Body of pancreas (tissue), 4 donors: ENCODE measurements at regions not wholly inside any gene's neighbourhood (a gene's known extent, or its start where the extent isn't known, plus 50 kb on each side); places are given as distances from the start of the nearest gene placed in this dataset.

ENCODE experiments used
- ATAC-seq: fragments of 150-250 bp; one replicate; pipeline ENCODE4 v1.9.1; 2016
- DNase-seq, 4 donors: peaks; one replicate each; pipeline ENCODE4 v3.0.0-alpha.2; 2019
- H3K27ac ChIP-seq, 4 donors: fragments of 200-600 bp; sonication (generic); 1 replicate in 3 of 4; 2 replicates in 1 of 4; pipeline versions ENCODE4 v1.5.1 to v1.6.1; 2016 to 2019; ENCODE audit warnings: mild to moderate bottlenecking in 1 of 4, mixed read lengths in 1 of 4, moderate library complexity in 1 of 4
- H3K27me3 ChIP-seq, 2 donors: fragments of 200-600 bp; sonication (generic); one replicate each; pipeline ENCODE4 v1.6.0; 2016; ENCODE audit warnings: mild to moderate bottlenecking in 1 of 2
- H3K36me3 ChIP-seq, 2 donors: fragments of 200-600 bp; sonication (generic); replicated peaks in 1 of 2; 2 replicates each; pipeline ENCODE4 v1.5.1; 2016; ENCODE audit warnings: low read depth in 2 of 2; ENCODE audit not compliant: insufficient read depth in 1 of 2
- H3K4me1 ChIP-seq: fragments of 200-600 bp; sonication (generic); one replicate; pipeline ENCODE4 v1.6.0; 2016
- H3K4me3 ChIP-seq, 2 donors: fragments of 200-600 bp; sonication (generic); 1 replicate in 1 of 2; 2 replicates in 1 of 2; pipeline ENCODE4 v1.5.1; 2016 to 2019
- H3K9me3 ChIP-seq, 3 donors: fragments of 200-600 bp; sonication (generic); 1 replicate in 2 of 3; 2 replicates in 1 of 3; pipeline ENCODE4 v1.5.1; 2016
- CTCF ChIP-seq, 7 experiments: fragments of 450-650 bp in 4 of 7; fragments of 200-600 bp in 3 of 7; sonication (generic) in 3 of 7; IDR thresholded peaks; one replicate each; pipeline ENCODE4 v1.5.1; 2016 to 2019; ENCODE audit warnings: antibody characterized with exemption in 7 of 7
- POLR2A ChIP-seq, 3 donors: fragments of 450-650 bp; IDR thresholded peaks; one replicate each; pipeline ENCODE4 v1.6.1; 2016; ENCODE audit warnings: antibody characterized with exemption in 3 of 3, mild to moderate bottlenecking in 2 of 3
- WGBS, 2 donors: methylation state at CpG; one replicate each; pipeline ENCODE4 v1.1.5; 2017; 5-methylcytosine and 5-hydroxymethylcytosine counted together
- intact Hi-C: fragments of 100-400 bp; cut with DNase I; formaldehyde crosslinking; loops from one replicate; pipeline ENCODE4 v1.15.1; 2023

DNA sequence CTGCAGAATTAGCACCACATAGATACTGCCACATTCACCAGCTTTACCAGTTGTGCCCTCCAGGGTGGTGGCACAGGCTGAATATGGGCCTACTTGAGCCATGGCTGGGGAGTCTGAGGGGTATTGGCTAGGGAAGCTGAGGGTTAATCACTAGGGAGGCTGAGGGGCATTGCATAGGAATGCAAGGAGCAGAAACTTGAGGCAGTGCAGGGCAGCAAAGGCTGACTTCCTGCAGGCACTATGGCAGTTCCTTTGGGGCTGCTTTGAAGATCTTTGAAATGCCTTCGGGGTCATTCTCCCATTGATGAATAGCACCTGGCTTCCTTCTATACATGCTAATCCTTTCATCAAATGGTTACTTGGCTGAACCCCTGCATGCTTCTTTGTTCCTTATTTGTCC is 171.5 kb downstream of the RCN1 start:
- ATAC-seq (no peak), DNase-seq (no peak)
- TF ChIP-seq POLR2A (IDR thresholded peaks at IDR 0.05) (no peak), CTCF (IDR thresholded peaks at IDR 0.05) (no peak)
- Histone ChIP-seq H3K4me1 (no peaks in the 10 kb centered on the region), H3K4me3 (no peak overlapping the region), H3K9me3 (no peaks in the 10 kb centered on the region), H3K27me3 (no peaks in the 10 kb centered on the region), H3K36me3 (no peaks in the 10 kb centered on the region), H3K27ac (no peak overlapping the region)
- intact Hi-C loops, result no loop called here
- 69 to 77% methylated on average over 1 of the region's 1 CpG for WGBS, 2 donors

DNA sequence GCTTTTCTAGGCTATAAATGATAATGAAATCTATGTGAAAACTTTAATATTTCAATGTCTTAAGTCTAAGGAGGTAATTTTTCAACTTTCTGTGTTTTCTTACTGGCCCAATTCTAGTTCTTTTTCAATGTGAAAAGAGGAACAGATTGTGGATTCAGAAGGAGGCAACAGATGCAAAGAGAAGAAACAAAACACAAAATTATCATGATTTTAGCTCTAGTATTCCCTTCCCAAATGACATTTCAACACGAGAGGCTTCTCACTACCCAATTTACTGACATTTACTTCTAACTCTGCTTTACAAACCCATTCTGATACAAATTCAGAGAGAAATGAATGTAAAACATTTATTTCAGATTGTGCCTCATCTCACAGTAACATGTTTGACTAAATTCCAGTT is 169.4 kb downstream of the WT1 start:
- intact Hi-C loops, result no loop called here
- 36 to 54% methylated on average over 1 of the region's 1 CpG for WGBS, 2 donors

GRCh38 chr11:32266601-32267000 is 168.7 kb downstream of the WT1 start:
- no peaks in the 10 kb centered on the region for H3K4me1 ChIP-seq
- intact Hi-C loops, result no loop called here
- 48 to 58% methylated on average over 4 of the region's 4 CpGs for WGBS, 2 donors
- TF ChIP-seq CTCF (IDR thresholded peaks at IDR 0.05) (no peak), POLR2A (IDR thresholded peaks at IDR 0.05) (no peak)
- DNase-seq (no peak), ATAC-seq (no peak)
- H3K27me3 ChIP-seq, result no peaks in the 10 kb centered on the region
- H3K4me3 ChIP-seq, result no peak overlapping the region
- H3K9me3 ChIP-seq, result no peaks in the 10 kb centered on the region
- no peaks in the 10 kb centered on the region for H3K36me3 ChIP-seq
- H3K27ac ChIP-seq, result no peak overlapping the region

More for the DNA sequence above, 169.4 kb downstream of the WT1 start:
- no peaks in the 10 kb centered on the region for H3K9me3 ChIP-seq
- ATAC-seq (no peak), DNase-seq (no peak)
- no peak for TF ChIP-seq POLR2A (IDR thresholded peaks at IDR 0.05)
- no peak for TF ChIP-seq CTCF (IDR thresholded peaks at IDR 0.05)
- H3K4me3 ChIP-seq, result no peak overlapping the region
- no peaks in the 10 kb centered on the region for H3K4me1 ChIP-seq
- no peaks in the 10 kb centered on the region for H3K27me3 ChIP-seq
- H3K27ac ChIP-seq, result no peak overlapping the region
- H3K36me3 ChIP-seq, result no peaks in the 10 kb centered on the region

DNA sequence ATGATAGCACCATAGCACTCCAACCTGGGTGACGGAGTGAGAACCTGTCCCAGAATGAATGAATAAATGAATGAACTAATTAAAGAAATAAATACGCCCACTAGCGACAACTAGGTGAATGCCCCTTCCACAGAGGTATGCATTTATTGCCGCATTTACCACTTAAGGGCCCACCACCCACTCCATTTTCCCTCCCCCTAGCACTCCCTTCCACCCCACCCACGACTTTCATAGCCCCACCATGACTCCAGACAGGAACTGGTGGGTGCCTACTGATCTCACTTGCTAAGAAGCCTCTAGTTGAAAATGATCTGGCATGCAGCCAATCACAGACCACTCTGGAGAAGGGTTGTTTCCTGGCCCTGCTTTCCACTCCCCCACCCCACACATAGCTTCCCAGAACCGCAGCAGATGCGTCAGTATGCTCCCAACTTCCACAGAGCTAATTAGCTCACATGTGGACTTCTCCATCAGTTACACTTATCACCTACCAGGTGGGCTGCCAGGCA is 167.6 kb downstream of the WT1 start:
- Histone ChIP-seq H3K27ac (no peak overlapping the region), H3K27me3 (no peaks in the 10 kb centered on the region), H3K4me3 (no peak overlapping the region), H3K36me3 (no peaks in the 10 kb centered on the region), H3K9me3 (no peaks in the 10 kb centered on the region), H3K4me1 (no peaks in the 10 kb centered on the region)
- intact Hi-C loops, result no loop called here
- 65 to 70% methylated on average over 7 of the region's 7 CpGs for WGBS, 2 donors
- no peak for TF ChIP-seq POLR2A (IDR thresholded peaks at IDR 0.05)
- ATAC-seq (no peak), DNase-seq (no peak)

DNA sequence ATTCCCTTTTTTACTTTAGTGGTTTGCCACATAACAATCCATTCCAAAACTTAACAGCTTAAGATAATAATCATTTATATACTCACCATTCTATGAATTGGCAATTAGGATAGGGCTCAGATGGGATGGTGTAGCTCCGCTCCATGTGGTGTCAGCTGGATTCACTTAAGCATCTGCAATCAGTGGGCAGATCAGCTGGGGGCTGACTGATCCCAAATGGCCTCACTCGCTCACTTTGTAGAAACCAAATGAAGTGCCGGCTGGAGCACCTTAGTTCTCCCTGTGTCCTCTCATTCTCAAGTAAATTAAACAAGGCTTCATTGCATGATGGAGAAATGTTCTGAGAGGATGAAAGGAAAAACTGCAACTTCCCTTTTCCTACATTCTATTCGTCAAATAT is 161.4 kb downstream of the WT1 start:
- no peak for TF ChIP-seq POLR2A (IDR thresholded peaks at IDR 0.05)
- TF ChIP-seq CTCF (IDR thresholded peaks at IDR 0.05), result no peak
- ATAC-seq, result no peak

More for the DNA sequence above, 161.4 kb downstream of the WT1 start:
- DNase-seq, result no peak
- Histone ChIP-seq H3K27ac (no peak overlapping the region), H3K4me3 (no peak overlapping the region), H3K4me1 (no peaks in the 10 kb centered on the region), H3K9me3 (no peaks in the 10 kb centered on the region), H3K36me3 (no peaks in the 10 kb centered on the region), H3K27me3 (no peaks in the 10 kb centered on the region)
- intact Hi-C loops, result no loop called here
- whole genome bisulfite sequencing, 2 donors, result 59 to 66% methylated on average over 4 of the region's 4 CpGs
